Keratinocyte (primary cell): ENCODE measurements at regions not wholly inside any gene's neighbourhood (a gene's known extent, or its start where the extent isn't known, plus 50 kb on each side); places are given as distances from the start of the nearest gene placed in this dataset.

ENCODE experiments used
- EZH2 ChIP-seq: IDR thresholded peaks from one replicate; pipeline ENCODE4 v1.6.1; 2012; ENCODE audit warnings: inconsistent platforms, mild to moderate bottlenecking, low read length, moderate library complexity
- TF ChIP-seq, protein P1 (sequence below), 3 experiments: IDR thresholded peaks in 1 of 3; conservative IDR thresholded peaks in 1 of 3; optimal IDR thresholded peaks in 1 of 3; 2 replicates in 2 of 3; 3 replicates in 1 of 3; pipeline versions ENCODE3 to v1.5.1; 2011; ENCODE audit warnings: low read length in 3 of 3, mild to moderate bottlenecking in 3 of 3, moderate library complexity in 2 of 3, control low read depth in 1 of 3, inconsistent platforms in 1 of 3; ENCODE audit not compliant: insufficient read depth in 2 of 3; ENCODE audit errors: extremely low read depth in 1 of 3

DNA sequence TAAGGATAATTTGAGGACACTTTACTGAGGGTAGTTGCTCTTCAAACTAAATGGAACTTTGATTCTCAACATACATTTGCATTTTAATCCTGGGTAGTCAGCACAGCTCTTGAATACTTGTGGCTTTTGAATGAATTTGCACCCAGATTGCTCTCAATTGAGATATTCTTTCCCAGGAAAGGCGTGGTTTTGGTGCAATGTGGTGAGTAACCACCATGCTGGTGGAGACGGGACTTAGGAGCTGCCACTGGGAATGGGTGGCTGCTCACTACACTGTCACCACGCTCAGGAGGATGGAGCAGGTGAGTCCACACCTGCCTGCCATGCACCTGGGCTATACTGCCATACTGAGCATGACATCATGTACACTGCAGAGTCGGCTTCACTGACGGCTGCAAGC, 99.2 kb downstream of the IRX1 start:
- TF ChIP-seq, protein P1, sequence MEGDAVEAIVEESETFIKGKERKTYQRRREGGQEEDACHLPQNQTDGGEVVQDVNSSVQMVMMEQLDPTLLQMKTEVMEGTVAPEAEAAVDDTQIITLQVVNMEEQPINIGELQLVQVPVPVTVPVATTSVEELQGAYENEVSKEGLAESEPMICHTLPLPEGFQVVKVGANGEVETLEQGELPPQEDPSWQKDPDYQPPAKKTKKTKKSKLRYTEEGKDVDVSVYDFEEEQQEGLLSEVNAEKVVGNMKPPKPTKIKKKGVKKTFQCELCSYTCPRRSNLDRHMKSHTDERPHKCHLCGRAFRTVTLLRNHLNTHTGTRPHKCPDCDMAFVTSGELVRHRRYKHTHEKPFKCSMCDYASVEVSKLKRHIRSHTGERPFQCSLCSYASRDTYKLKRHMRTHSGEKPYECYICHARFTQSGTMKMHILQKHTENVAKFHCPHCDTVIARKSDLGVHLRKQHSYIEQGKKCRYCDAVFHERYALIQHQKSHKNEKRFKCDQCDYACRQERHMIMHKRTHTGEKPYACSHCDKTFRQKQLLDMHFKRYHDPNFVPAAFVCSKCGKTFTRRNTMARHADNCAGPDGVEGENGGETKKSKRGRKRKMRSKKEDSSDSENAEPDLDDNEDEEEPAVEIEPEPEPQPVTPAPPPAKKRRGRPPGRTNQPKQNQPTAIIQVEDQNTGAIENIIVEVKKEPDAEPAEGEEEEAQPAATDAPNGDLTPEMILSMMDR (optimal IDR thresholded peaks at IDR 0.05 in 1 of 3, IDR thresholded peaks at IDR 0.05 in 1 of 3, conservative IDR thresholded peaks at IDR 0.05 in 1 of 3; ENCODE audit: extremely low read depth in 1 of 3, insufficient read depth in 2 of 3, low read length in 3 of 3) = no peak
- no peak for TF ChIP-seq EZH2
